HCT116 (cell line): ENCODE measurements at regions not wholly inside any gene's neighbourhood (a gene's known extent, or its start where the extent isn't known, plus 50 kb on each side); places are given as distances from the start of the nearest gene placed in this dataset.

Source experiments
- ATAC-seq: fragments of 200-7000 bp; cut with Tn5 transposase; 2 replicates; pipeline ENCODE4 v1.9.1; 2020; ENCODE audit warnings: mild to moderate bottlenecking, moderate library complexity
- BruUV-seq: library from RNA; stranded (reverse); fragments of 400-500 nt; replicated peaks from 2 replicates; lab custom pipeline; 2021; lab: Mats Ljungman, UMichigan
- CTCF ChIA-PET: fragments of 300-600 bp; sonication (Branson Sonifier 250); formaldehyde crosslinking; loops from one replicate; lab custom pipeline; 2021; ENCODE audit warnings: antibody characterized with exemption; lab: Charles Lee
- POLR2A ChIA-PET: fragments of 300-600, 350-600 bp; sonication (Branson Sonifier 250); formaldehyde crosslinking; loops from one replicate; lab custom pipeline; 2021; ENCODE audit warnings: antibody characterized with exemption; lab: Charles Lee
- RAD21 ChIA-PET, 2 experiments: fragments of 300-600 bp; sonication (Branson Sonifier 250); formaldehyde crosslinking; loops; one replicate each; lab custom pipeline; 2023; ENCODE audit warnings: low total read pairs in 2 of 2; ENCODE audit not compliant: uncharacterized antibody in 2 of 2, unreplicated experiment in 2 of 2, low non-redundant PET in 1 of 2; lab: Charles Lee
- DNase-seq: peaks from one replicate; pipeline ENCODE4 v3.0.0-alpha.2; 2010; ENCODE audit warnings: low read depth, low spot score
- H2AFZ ChIP-seq: fragments of 200-600 bp; shearing (Covaris generic), sonication (generic); 2 replicates; pipeline ENCODE4 v1.6.1; 2017; ENCODE audit warnings: low read depth, mixed run types, mixed read lengths, antibody characterized with exemption, low read length; ENCODE audit not compliant: poor library complexity, severe bottlenecking
- H3K27ac ChIP-seq: 2 replicates; pipeline ENCODE4 v1.5.1; 2012; ENCODE audit warnings: low read depth, low read length
- H3K27me3 ChIP-seq: fragments of 200-600 bp; sonication (generic); 2 replicates; pipeline ENCODE4 v1.6.1; 2016; ENCODE audit warnings: mixed run types, low read length, mixed read lengths; ENCODE audit not compliant: insufficient read depth
- H3K36me3 ChIP-seq, 2 experiments: fragments of 200-500 bp in 1 of 2; fragments of 200-600 bp in 1 of 2; sonication (Bioruptor generic) in 1 of 2; sonication (generic) in 1 of 2; 2 replicates each; pipeline versions ENCODE4 v1.5.1 to v1.6.1; 2014 to 2016; ENCODE audit warnings: low read length in 2 of 2, inconsistent platforms in 1 of 2, mixed read lengths in 1 of 2, mixed run types in 1 of 2; ENCODE audit not compliant: insufficient read depth in 2 of 2, control insufficient read depth in 1 of 2
- H3K4me1 ChIP-seq, 2 experiments: fragments of 200-600 bp in 1 of 2; sonication (generic) in 1 of 2; 2 replicates each; pipeline versions ENCODE4 v1.5.1 to v1.6.1; 2012 to 2017; ENCODE audit warnings: low read length in 2 of 2, inconsistent platforms in 1 of 2, mild to moderate bottlenecking in 1 of 2, mixed read lengths in 1 of 2, mixed run types in 1 of 2, moderate library complexity in 1 of 2; ENCODE audit not compliant: insufficient read depth in 2 of 2, control insufficient read depth in 1 of 2
- H3K4me2 ChIP-seq: fragments of 200-600 bp; sonication (generic); 2 replicates; pipeline ENCODE4 v1.6.1; 2017; ENCODE audit warnings: mixed run types, low read length, mixed read lengths
- H3K4me3 ChIP-seq, 2 experiments: fragments of 200-600 bp in 1 of 2; sonication (generic) in 1 of 2; replicated peaks in 1 of 2; 2 replicates each; pipeline ENCODE4 v1.5.1; 2011 to 2016; ENCODE audit warnings: low read length in 2 of 2, control low read depth in 1 of 2, low read depth in 1 of 2, mild to moderate bottlenecking in 1 of 2, mixed read lengths in 1 of 2, mixed run types in 1 of 2
- H3K79me2 ChIP-seq: fragments of 200-600 bp; sonication (generic); 2 replicates; pipeline ENCODE4 v1.6.1; 2017; ENCODE audit warnings: mild to moderate bottlenecking, mixed run types, low read length, moderate library complexity, mixed read lengths; ENCODE audit not compliant: insufficient read depth
- H3K9ac ChIP-seq: fragments of 200-600 bp; sonication (generic); 2 replicates; pipeline ENCODE4 v1.6.1; 2016; ENCODE audit warnings: low read length, mixed read lengths
- H3K9me2 ChIP-seq: fragments of 200-600 bp; sonication (generic), shearing (Covaris generic); 2 replicates; pipeline ENCODE4 v1.6.1; 2017; ENCODE audit warnings: mixed run types, mild to moderate bottlenecking, moderate library complexity; ENCODE audit not compliant: insufficient read depth
- H3K9me3 ChIP-seq, 2 experiments: fragments of 200-500 bp in 1 of 2; fragments of 200-600 bp in 1 of 2; sonication (Bioruptor generic) in 1 of 2; sonication (generic) in 1 of 2; 2 replicates each; pipeline ENCODE4 v1.6.1; 2014 to 2017; ENCODE audit warnings: low read length in 2 of 2, mixed read lengths in 2 of 2, inconsistent platforms in 1 of 2, low read depth in 1 of 2, mild to moderate bottlenecking in 1 of 2, mixed run types in 1 of 2, moderate library complexity in 1 of 2; ENCODE audit not compliant: control insufficient read depth in 1 of 2, insufficient read depth in 1 of 2
- H4K20me1 ChIP-seq: fragments of 200-600 bp; sonication (generic), shearing (Covaris generic); 2 replicates; pipeline ENCODE4 v1.6.1; 2017; ENCODE audit warnings: mixed run types, mild to moderate bottlenecking, moderate library complexity; ENCODE audit not compliant: insufficient read depth
- ATF3 ChIP-seq: IDR thresholded peaks from 2 replicates; pipeline ENCODE4 v1.6.1; 2012
- CEBPB ChIP-seq: IDR thresholded peaks from 2 replicates; pipeline ENCODE4 v1.6.1; 2012; ENCODE audit warnings: low read depth
- CTCF ChIP-seq, 3 experiments: fragments of 200-600 bp in 1 of 3; sonication (generic) in 1 of 3; IDR thresholded peaks in 2 of 3; conservative IDR thresholded peaks in 1 of 3; 2 replicates each; pipeline ENCODE4 v1.5.1; 2012 to 2017; ENCODE audit warnings: low read depth in 2 of 3, low read length in 2 of 3, antibody characterized with exemption in 1 of 3, borderline replicate concordance in 1 of 3, control low read depth in 1 of 3, mild to moderate bottlenecking in 1 of 3, mixed read lengths in 1 of 3, mixed run types in 1 of 3, moderate library complexity in 1 of 3; ENCODE audit not compliant: insufficient read depth in 1 of 3
- EGR1 ChIP-seq: IDR thresholded peaks from 2 replicates; pipeline ENCODE4 v1.6.1; 2012; ENCODE audit warnings: low read depth
- ELF1 ChIP-seq: IDR thresholded peaks from 2 replicates; pipeline ENCODE4 v1.6.1; 2012; ENCODE audit warnings: low read depth, borderline replicate concordance
- EZH2 ChIP-seq: fragments of 200-600 bp; sonication (generic); IDR thresholded peaks from 2 replicates; pipeline ENCODE4 v1.6.1; 2017; ENCODE audit warnings: antibody characterized with exemption, mixed run types
- FOSL1 ChIP-seq: IDR thresholded peaks from 2 replicates; pipeline ENCODE4 v1.6.1; 2012; ENCODE audit warnings: low read depth
- MAX ChIP-seq: IDR thresholded peaks from 2 replicates; pipeline ENCODE4 v1.6.1; 2012
- POLR2AphosphoS5 ChIP-seq: IDR thresholded peaks from 2 replicates; pipeline ENCODE4 v1.6.1; 2011; ENCODE audit warnings: mild to moderate bottlenecking, low read depth, low read length, moderate library complexity
- RAD21 ChIP-seq: IDR thresholded peaks from 2 replicates; pipeline ENCODE4 v1.6.1; 2012; ENCODE audit warnings: low read depth, mild to moderate bottlenecking
- SP1 ChIP-seq: IDR thresholded peaks from 2 replicates; pipeline ENCODE4 v1.6.1; 2012; ENCODE audit warnings: low read depth
- TCF7L2 ChIP-seq: IDR thresholded peaks from 2 replicates; pipeline ENCODE4 v1.7.0; 2011; ENCODE audit warnings: borderline replicate concordance, inconsistent platforms; ENCODE audit not compliant: insufficient read depth, insufficient read length; ENCODE audit errors: extremely low read depth
- YY1 ChIP-seq: IDR thresholded peaks from 2 replicates; pipeline ENCODE4 v1.6.1; 2011; ENCODE audit warnings: low read length, low read depth, moderate library complexity, mild to moderate bottlenecking; ENCODE audit not compliant: insufficient replicate concordance; ENCODE audit errors: extremely low read depth
- ZBTB33 ChIP-seq: IDR thresholded peaks from 2 replicates; pipeline ENCODE4 v1.6.1; 2011; ENCODE audit warnings: mild to moderate bottlenecking, low read length, moderate library complexity; ENCODE audit not compliant: insufficient replicate concordance; ENCODE audit errors: extremely low read depth
- ZFX ChIP-seq: fragments of 450-650 bp; IDR thresholded peaks from 2 replicates; pipeline ENCODE4 v1.6.1; 2017
- intact Hi-C: fragments of 100-400 bp; cut with micrococcal nuclease; formaldehyde crosslinking; loops from 2 replicates; pipeline ENCODE4 v1.10.0; 2022

GRCh38 chr10:130761788-130762301 is 549.7 kb downstream of the TCERG1L start:
- no peaks in the 10 kb centered on the region for H3K79me2 ChIP-seq
- no peak overlapping the region for H3K4me2 ChIP-seq
- DNase-seq (no peak), ATAC-seq (no peak)
- no peaks in the 10 kb centered on the region for H4K20me1 ChIP-seq
- no peaks in the 10 kb centered on the region for H3K4me1 ChIP-seq
- no peaks in the 10 kb centered on the region for H3K9me3 ChIP-seq
- H3K4me3 ChIP-seq: no peak overlapping the region
- TF ChIP-seq MAX: no peak
- BruUV-seq: no TSS peak
- CTCF ChIA-PET: no interaction called here
- no peak overlapping the region for H3K27ac ChIP-seq
- no peak overlapping the region for H3K9ac ChIP-seq
- H3K27me3 ChIP-seq: no peaks in the 10 kb centered on the region
- H3K36me3 ChIP-seq: no peaks in the 10 kb centered on the region
- RAD21 ChIA-PET: no interaction called here
- H3K9me2 ChIP-seq: no peaks in the 10 kb centered on the region
- POLR2A ChIA-PET: no interaction called here
- intact Hi-C loops: no loop called here
- no peak overlapping the region for H2AFZ ChIP-seq

GRCh38 chr10:130762491-130762890 is 549.0 kb downstream of the TCERG1L start:
- ChIA-PET CTCF (no interaction called here), RAD21 (no interaction called here), POLR2A (no interaction called here)
- no peak overlapping the region for H3K27ac ChIP-seq
- no peak overlapping the region for H3K4me2 ChIP-seq
- H3K9me2 ChIP-seq: no peaks in the 10 kb centered on the region
- no peak for ATAC-seq
- H3K79me2 ChIP-seq: no peaks in the 10 kb centered on the region
- intact Hi-C loops: no loop called here
- no TSS peak for BruUV-seq
- DNase-seq: no peak
- H3K9me3 ChIP-seq: no peaks in the 10 kb centered on the region
- TF ChIP-seq POLR2AphosphoS5: no peak
- TF ChIP-seq RAD21: no peak
- TF ChIP-seq CTCF (IDR thresholded peaks at IDR 0.05 in 2 of 3, conservative IDR thresholded peaks at IDR 0.05 in 1 of 3; ENCODE audit: borderline replicate concordance in 1 of 3, insufficient read depth in 1 of 3, low read depth in 2 of 3, low read length in 2 of 3): no peak
- no peak for TF ChIP-seq CEBPB
- no peak for TF ChIP-seq ATF3
- TF ChIP-seq TCF7L2: no peak
- TF ChIP-seq YY1: no peak
- TF ChIP-seq ZFX: no peak
- TF ChIP-seq FOSL1: no peak
- no peak for TF ChIP-seq ELF1
- TF ChIP-seq EGR1: no peak
- TF ChIP-seq SP1: no peak
- no peak for TF ChIP-seq EZH2
- TF ChIP-seq ZBTB33: no peak
- no peaks in the 10 kb centered on the region for H4K20me1 ChIP-seq
- no peaks in the 10 kb centered on the region for H3K4me1 ChIP-seq
- no peak overlapping the region for H2AFZ ChIP-seq
- H3K27me3 ChIP-seq: no peaks in the 10 kb centered on the region
- no peaks in the 10 kb centered on the region for H3K36me3 ChIP-seq
- no peak overlapping the region for H3K9ac ChIP-seq
- H3K4me3 ChIP-seq: no peak overlapping the region
